HFFc6 (cell line): ENCODE measurements at regions not wholly inside any gene's neighbourhood (a gene's known extent, or its start where the extent isn't known, plus 50 kb on each side); places are given as distances from the start of the nearest gene placed in this dataset.
A peak's percentile ranks its signal among the peaks of the same experiment; 100 is the strongest.

Experiments used
- DNase-seq: peaks from one replicate; pipeline ENCODE4 v3.0.0-alpha.2; 2018
- H3K27ac Mint-ChIP-seq: 2 replicates; pipeline ENCODE4 v1.8.0; 2020; ENCODE audit warnings: mild to moderate bottlenecking, mixed read lengths
- H3K27me3 Mint-ChIP-seq: 2 replicates; pipeline ENCODE4 v1.8.0; 2021; ENCODE audit warnings: mild to moderate bottlenecking, moderate library complexity, mixed read lengths; ENCODE audit not compliant: insufficient read depth
- H3K36me3 Mint-ChIP-seq: 2 replicates; pipeline ENCODE4 v1.8.0; 2021; ENCODE audit warnings: low read depth, mixed read lengths
- H3K4me1 Mint-ChIP-seq: 2 replicates; pipeline ENCODE4 v1.8.0; 2020; ENCODE audit warnings: low read depth, mixed read lengths
- H3K4me3 Mint-ChIP-seq: 2 replicates; pipeline ENCODE4 v1.8.0; 2020; ENCODE audit warnings: mild to moderate bottlenecking, moderate library complexity, mixed read lengths
- H3K9me3 Mint-ChIP-seq: 2 replicates; pipeline ENCODE4 v1.8.0; 2020; ENCODE audit warnings: mild to moderate bottlenecking, mixed read lengths
- TF ChIP-seq, protein P1 (sequence below): fragments of 200-600 bp; sonication (generic); IDR thresholded peaks from 2 replicates; pipeline ENCODE4 v1.5.0; 2021; ENCODE audit warnings: antibody characterized with exemption, mild to moderate bottlenecking

- H3K4me1 Mint-ChIP-seq, result peaks cover 15% of the 10 kb centered on the region
- peak; percentile 30 for DNase-seq
- TF ChIP-seq, protein P1, sequence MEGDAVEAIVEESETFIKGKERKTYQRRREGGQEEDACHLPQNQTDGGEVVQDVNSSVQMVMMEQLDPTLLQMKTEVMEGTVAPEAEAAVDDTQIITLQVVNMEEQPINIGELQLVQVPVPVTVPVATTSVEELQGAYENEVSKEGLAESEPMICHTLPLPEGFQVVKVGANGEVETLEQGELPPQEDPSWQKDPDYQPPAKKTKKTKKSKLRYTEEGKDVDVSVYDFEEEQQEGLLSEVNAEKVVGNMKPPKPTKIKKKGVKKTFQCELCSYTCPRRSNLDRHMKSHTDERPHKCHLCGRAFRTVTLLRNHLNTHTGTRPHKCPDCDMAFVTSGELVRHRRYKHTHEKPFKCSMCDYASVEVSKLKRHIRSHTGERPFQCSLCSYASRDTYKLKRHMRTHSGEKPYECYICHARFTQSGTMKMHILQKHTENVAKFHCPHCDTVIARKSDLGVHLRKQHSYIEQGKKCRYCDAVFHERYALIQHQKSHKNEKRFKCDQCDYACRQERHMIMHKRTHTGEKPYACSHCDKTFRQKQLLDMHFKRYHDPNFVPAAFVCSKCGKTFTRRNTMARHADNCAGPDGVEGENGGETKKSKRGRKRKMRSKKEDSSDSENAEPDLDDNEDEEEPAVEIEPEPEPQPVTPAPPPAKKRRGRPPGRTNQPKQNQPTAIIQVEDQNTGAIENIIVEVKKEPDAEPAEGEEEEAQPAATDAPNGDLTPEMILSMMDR, result no peak
Measured at GRCh38 chr10:44558521-44558920, 173.6 kb upstream of the CXCL12 start.

GRCh38 chr10:44564361-44564760 lies 179.5 kb upstream of the CXCL12 start:
- Mint-ChIP-seq H3K27ac (no peak overlapping the region), H3K4me3 (no peak overlapping the region), H3K36me3 (peaks cover 5% of the 10 kb centered on the region; the same call in 1 of the 2 replicates), H3K9me3 (no peaks in the 10 kb centered on the region), H3K27me3 (no peaks in the 10 kb centered on the region), H3K4me1 (peaks cover 30% of the 10 kb centered on the region)
- TF ChIP-seq, protein P1, result no peak
- DNase-seq, result no peak

More at GRCh38 chr10:44558521-44558920, 173.6 kb upstream of the CXCL12 start:
- Mint-ChIP-seq H3K27ac (peak overlapping the region; percentile 37), H3K36me3 (peaks cover 5% of the 10 kb centered on the region; the same call in 1 of the 2 replicates), H3K27me3 (peaks cover 1% of the 10 kb centered on the region; the same call in 1 of the 2 replicates), H3K4me3 (no peak overlapping the region), H3K9me3 (no peaks in the 10 kb centered on the region)

GRCh38 chr10:44564790-44565189 lies 179.9 kb upstream of the CXCL12 start:
- Mint-ChIP-seq H3K36me3 (peaks cover 5% of the 10 kb centered on the region; the same call in 1 of the 2 replicates), H3K4me1 (peaks cover 33% of the 10 kb centered on the region), H3K27me3 (no peaks in the 10 kb centered on the region), H3K9me3 (no peaks in the 10 kb centered on the region), H3K27ac (no peak overlapping the region), H3K4me3 (no peak overlapping the region)
- TF ChIP-seq, protein P1, result no peak
- no peak for DNase-seq

DNA sequence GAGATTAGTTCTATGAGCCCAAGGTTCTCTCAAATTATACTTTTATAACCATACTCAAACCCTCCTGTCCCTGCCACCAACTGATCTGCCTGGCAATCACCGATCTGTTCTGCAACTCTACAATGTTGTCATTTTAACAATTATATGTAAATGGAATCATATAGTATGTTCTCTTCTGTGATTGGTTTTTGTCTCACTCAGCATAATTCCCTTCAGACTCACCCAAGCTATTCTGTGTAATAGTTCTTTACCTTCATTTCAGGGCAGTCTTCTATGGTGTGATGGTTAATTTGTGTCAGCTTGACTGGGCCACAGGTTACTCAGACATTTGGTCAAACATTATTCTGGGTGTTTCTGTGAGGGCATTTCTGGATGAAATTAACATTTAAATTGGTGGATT lies 181.9 kb upstream of the CXCL12 start:
- no peak for DNase-seq
- Mint-ChIP-seq H3K27ac (no peak overlapping the region), H3K36me3 (peaks cover 2% of the 10 kb centered on the region), H3K27me3 (no peaks in the 10 kb centered on the region), H3K4me1 (peaks cover 53% of the 10 kb centered on the region), H3K9me3 (no peaks in the 10 kb centered on the region), H3K4me3 (no peak overlapping the region)
- TF ChIP-seq, protein P1, result no peak

DNA sequence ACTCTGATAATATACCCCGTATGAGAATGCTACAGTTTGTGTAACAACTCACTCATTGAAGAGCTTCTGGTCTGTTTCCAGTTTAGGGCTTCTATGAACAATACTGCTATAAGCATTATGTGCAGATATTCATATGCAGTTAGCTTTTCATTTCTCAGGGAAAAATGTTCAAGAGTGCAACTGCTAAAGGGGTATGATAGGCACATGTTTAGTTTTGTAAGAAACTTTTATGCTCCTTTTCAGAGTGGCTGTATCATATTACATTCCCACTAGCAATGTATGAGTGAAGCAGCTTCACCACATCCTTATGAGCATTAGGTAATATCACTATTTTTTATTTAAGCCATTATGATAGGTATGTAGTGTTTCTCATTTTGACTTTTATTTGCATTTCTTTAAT lies 182.6 kb upstream of the CXCL12 start:
- Mint-ChIP-seq H3K4me1 (peaks cover 60% of the 10 kb centered on the region), H3K27ac (peak overlapping the region; percentile 52), H3K9me3 (no peaks in the 10 kb centered on the region), H3K36me3 (peaks cover 7% of the 10 kb centered on the region), H3K27me3 (no peaks in the 10 kb centered on the region), H3K4me3 (no peak overlapping the region; the same call in 1 of the 2 replicates)
- TF ChIP-seq, protein P1, result no peak
- DNase-seq, result peak; percentile 24
